T-helper 2 cell treated with Interferon-gamma antibody and Interleukin-4, amounts not matched to agents 5 μg/mL and 100 μg/mL, for 36 hours (primary cell): ENCODE measurements at regions not wholly inside any gene's neighbourhood (a gene's known extent, or its start where the extent isn't known, plus 50 kb on each side); places are given as distances from the start of the nearest gene placed in this dataset.
"Not testable (repeated sequence)": the region's sequence is repeated elsewhere in the genome, so short reads cannot be mapped to it uniquely, and the experiment has no call there.

ENCODE experiments used
- DNase-seq: peaks from one replicate; pipeline ENCODE4 v3.0.0; 2021; ENCODE audit warnings: low spot score
- H3K27ac Mint-ChIP-seq: one replicate; pipeline ENCODE4 v1.8.0; 2021; ENCODE audit warnings: mild to moderate bottlenecking, mixed read lengths
- H3K27me3 Mint-ChIP-seq: one replicate; pipeline ENCODE4 v1.8.0; 2021; ENCODE audit warnings: low read depth, mixed read lengths
- H3K36me3 Mint-ChIP-seq: one replicate; pipeline ENCODE4 v1.8.0; 2021; ENCODE audit warnings: low read depth, mixed read lengths
- H3K4me1 Mint-ChIP-seq: one replicate; pipeline ENCODE4 v1.8.0; 2021; ENCODE audit warnings: low read depth, mixed read lengths
- H3K4me3 Mint-ChIP-seq: one replicate; pipeline ENCODE4 v1.8.0; 2022; ENCODE audit warnings: mild to moderate bottlenecking, moderate library complexity, mixed read lengths
- H3K9me3 Mint-ChIP-seq: one replicate; pipeline ENCODE4 v1.8.0; 2021; ENCODE audit warnings: mixed read lengths

- Mint-ChIP-seq H3K27me3 (no peaks in the 10 kb centered on the region), H3K4me3 (no peak overlapping the region), H3K4me1 (no peaks in the 10 kb centered on the region), H3K36me3 (no peaks in the 10 kb centered on the region), H3K27ac (no peak overlapping the region), H3K9me3 (peaks cover 23% of the 10 kb centered on the region)
- DNase-seq = no peak
These were observed 938.5 kb upstream of the SOX11 start for GRCh38 chr2:4753721-4754120.

GRCh38 chr2:4762951-4763376 lies 929.2 kb upstream of the SOX11 start:
- no peak for DNase-seq
- no peaks in the 10 kb centered on the region for H3K4me1 Mint-ChIP-seq

GRCh38 chr2:4765787-4766530 lies 926.2 kb upstream of the SOX11 start:
- H3K9me3 Mint-ChIP-seq = peaks cover 26% of the 10 kb centered on the region
- no peaks in the 10 kb centered on the region for H3K36me3 Mint-ChIP-seq
- DNase-seq = no peak
- H3K4me3 Mint-ChIP-seq = no peak overlapping the region
- H3K27me3 Mint-ChIP-seq = no peaks in the 10 kb centered on the region
- H3K4me1 Mint-ChIP-seq = no peaks in the 10 kb centered on the region
- no peak overlapping the region for H3K27ac Mint-ChIP-seq

More at GRCh38 chr2:4762951-4763376, 929.2 kb upstream of the SOX11 start:
- Mint-ChIP-seq H3K27ac (no peak overlapping the region), H3K9me3 (peaks cover 34% of the 10 kb centered on the region), H3K27me3 (no peaks in the 10 kb centered on the region), H3K4me3 (no peak overlapping the region), H3K36me3 (no peaks in the 10 kb centered on the region)

- Mint-ChIP-seq H3K36me3 (no peaks in the 10 kb centered on the region), H3K4me3 (no peak overlapping the region), H3K27me3 (no peaks in the 10 kb centered on the region), H3K9me3 (peaks cover 47% of the 10 kb centered on the region), H3K4me1 (no peaks in the 10 kb centered on the region), H3K27ac (no peak overlapping the region)
- no peak for DNase-seq
These were observed 916.5 kb upstream of the SOX11 start for GRCh38 chr2:4775668-4776067.

- Mint-ChIP-seq H3K9me3 (peaks cover 60% of the 10 kb centered on the region), H3K4me1 (no peaks in the 10 kb centered on the region), H3K27ac (no peak overlapping the region), H3K27me3 (no peaks in the 10 kb centered on the region), H3K4me3 (no peak overlapping the region), H3K36me3 (no peaks in the 10 kb centered on the region)
- DNase-seq = no peak
These were observed 911.5 kb upstream of the SOX11 start for GRCh38 chr2:4780679-4781078.

- no peak for DNase-seq
- H3K4me3 Mint-ChIP-seq = no peak overlapping the region
- H3K36me3 Mint-ChIP-seq = no peaks in the 10 kb centered on the region
- no peak overlapping the region for H3K27ac Mint-ChIP-seq
- no peaks in the 10 kb centered on the region for H3K27me3 Mint-ChIP-seq
- H3K9me3 Mint-ChIP-seq = peaks cover 58% of the 10 kb centered on the region
- no peaks in the 10 kb centered on the region for H3K4me1 Mint-ChIP-seq
These were observed 909.5 kb upstream of the SOX11 start for GRCh38 chr2:4782647-4783046.

GRCh38 chr2:4791488-4791887 lies 900.7 kb upstream of the SOX11 start:
- Mint-ChIP-seq H3K9me3 (peaks cover 46% of the 10 kb centered on the region), H3K4me1 (no peaks in the 10 kb centered on the region), H3K27me3 (no peaks in the 10 kb centered on the region), H3K4me3 (no peak overlapping the region), H3K36me3 (no peaks in the 10 kb centered on the region), H3K27ac (no peak overlapping the region)
- DNase-seq = no peak

GRCh38 chr2:4792126-4792525 lies 900.1 kb upstream of the SOX11 start:
- no peak for DNase-seq
- H3K4me3 Mint-ChIP-seq = no peak overlapping the region
- no peaks in the 10 kb centered on the region for H3K36me3 Mint-ChIP-seq

GRCh38 chr2:4803396-4803795 lies 888.8 kb upstream of the SOX11 start:
- no peak for DNase-seq
- H3K4me3 Mint-ChIP-seq = no peak overlapping the region
- H3K4me1 Mint-ChIP-seq = no peaks in the 10 kb centered on the region
- H3K27me3 Mint-ChIP-seq = no peaks in the 10 kb centered on the region
- peaks cover 38% of the 10 kb centered on the region for H3K9me3 Mint-ChIP-seq
- H3K27ac Mint-ChIP-seq = no peak overlapping the region
- no peaks in the 10 kb centered on the region for H3K36me3 Mint-ChIP-seq

More at GRCh38 chr2:4792126-4792525, 900.1 kb upstream of the SOX11 start:
- Mint-ChIP-seq H3K27me3 (no peaks in the 10 kb centered on the region), H3K9me3 (peaks cover 42% of the 10 kb centered on the region), H3K27ac (no peak overlapping the region), H3K4me1 (no peaks in the 10 kb centered on the region)

- not testable (repeated sequence) for H3K27ac Mint-ChIP-seq, H3K36me3 Mint-ChIP-seq, DNase-seq, H3K4me3 Mint-ChIP-seq, H3K27me3 Mint-ChIP-seq, H3K4me1 Mint-ChIP-seq
- peaks cover 64% of the 10 kb centered on the region for H3K9me3 Mint-ChIP-seq
These were observed 878.0 kb upstream of the SOX11 start for GRCh38 chr2:4814137-4814536.

- Mint-ChIP-seq H3K27me3 (no peaks in the 10 kb centered on the region), H3K4me3 (no peak overlapping the region), H3K36me3 (no peaks in the 10 kb centered on the region), H3K9me3 (peaks cover 16% of the 10 kb centered on the region), H3K27ac (no peak overlapping the region), H3K4me1 (no peaks in the 10 kb centered on the region)
- no peak for DNase-seq
These were observed 864.3 kb upstream of the SOX11 start for GRCh38 chr2:4827836-4828235.

GRCh38 chr2:4828682-4829374 lies 863.4 kb upstream of the SOX11 start:
- no peak for DNase-seq
- Mint-ChIP-seq H3K4me1 (no peaks in the 10 kb centered on the region), H3K36me3 (no peaks in the 10 kb centered on the region), H3K4me3 (no peak overlapping the region), H3K27ac (no peak overlapping the region), H3K9me3 (peaks cover 19% of the 10 kb centered on the region), H3K27me3 (no peaks in the 10 kb centered on the region)

GRCh38 chr2:4831751-4832150 lies 860.4 kb upstream of the SOX11 start:
- no peaks in the 10 kb centered on the region for H3K36me3 Mint-ChIP-seq
- H3K4me3 Mint-ChIP-seq = no peak overlapping the region
- no peaks in the 10 kb centered on the region for H3K4me1 Mint-ChIP-seq
- H3K27me3 Mint-ChIP-seq = no peaks in the 10 kb centered on the region
- H3K9me3 Mint-ChIP-seq = peaks cover 19% of the 10 kb centered on the region
- no peak for DNase-seq
- H3K27ac Mint-ChIP-seq = no peak overlapping the region

- Mint-ChIP-seq H3K4me3 (no peak overlapping the region), H3K36me3 (no peaks in the 10 kb centered on the region), H3K4me1 (no peaks in the 10 kb centered on the region), H3K9me3 (peaks cover 26% of the 10 kb centered on the region), H3K27ac (no peak overlapping the region), H3K27me3 (no peaks in the 10 kb centered on the region)
- DNase-seq = no peak
These were observed 859.5 kb upstream of the SOX11 start for GRCh38 chr2:4832642-4833041.
